GM18498 (cell line): ENCODE measurements at regions not wholly inside any gene's neighbourhood (a gene's known extent, or its start where the extent isn't known, plus 50 kb on each side); places are given as distances from the start of the nearest gene placed in this dataset.
A peak's percentile ranks its signal among the peaks of the same experiment; 100 is the strongest.
"Not testable (repeated sequence)": the region's sequence is repeated elsewhere in the genome, so short reads cannot be mapped to it uniquely, and the experiment has no call there.

Experiments used
- ATAC-seq: cut with Tn5 transposase; IDR thresholded peaks from one replicate; pipeline ENCODE4 v1.9.1; 2021; ENCODE audit warnings: mild to moderate bottlenecking, moderate library complexity; ENCODE audit not compliant: unreplicated experiment

DNA sequence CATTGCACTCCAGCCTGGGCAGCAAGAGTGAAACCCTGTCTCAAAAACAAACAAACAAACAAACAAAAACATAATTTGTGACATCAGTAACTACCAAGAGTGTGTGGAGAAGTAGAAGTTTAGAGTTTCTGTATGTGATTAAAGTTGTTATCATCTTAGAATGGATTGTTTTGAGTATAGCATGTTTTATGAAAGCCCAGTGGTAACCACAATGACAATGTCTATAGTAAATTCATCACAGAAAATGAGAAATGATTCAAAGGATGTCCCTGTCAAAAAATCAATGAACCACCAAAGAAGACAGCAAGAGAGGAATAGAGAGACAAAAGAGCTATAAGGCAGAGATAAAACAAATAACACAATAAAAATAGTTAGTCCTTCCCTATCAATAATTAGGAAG lies 1299.2 kb downstream of the CNTNAP5 start:
- ATAC-seq: no peak

DNA sequence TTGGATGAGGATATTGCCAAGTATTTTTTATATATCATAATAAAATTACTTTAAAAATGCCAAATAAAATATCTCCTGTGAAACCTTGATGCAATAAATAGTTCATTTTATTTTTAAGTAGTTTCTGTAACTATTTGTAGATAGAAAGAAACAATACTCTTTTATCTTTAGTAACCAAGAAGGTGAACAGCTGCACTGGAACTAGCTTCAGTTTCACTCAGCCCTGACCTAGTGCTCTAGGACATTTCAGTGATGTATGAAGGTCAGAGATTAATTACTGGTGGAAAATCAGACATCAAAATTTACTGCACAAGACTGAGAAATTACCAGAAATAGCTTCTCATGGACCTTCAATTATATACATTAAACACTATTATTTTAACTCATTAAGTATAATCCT lies 1305.0 kb downstream of the CNTNAP5 start:
- peak; percentile 84 for ATAC-seq

DNA sequence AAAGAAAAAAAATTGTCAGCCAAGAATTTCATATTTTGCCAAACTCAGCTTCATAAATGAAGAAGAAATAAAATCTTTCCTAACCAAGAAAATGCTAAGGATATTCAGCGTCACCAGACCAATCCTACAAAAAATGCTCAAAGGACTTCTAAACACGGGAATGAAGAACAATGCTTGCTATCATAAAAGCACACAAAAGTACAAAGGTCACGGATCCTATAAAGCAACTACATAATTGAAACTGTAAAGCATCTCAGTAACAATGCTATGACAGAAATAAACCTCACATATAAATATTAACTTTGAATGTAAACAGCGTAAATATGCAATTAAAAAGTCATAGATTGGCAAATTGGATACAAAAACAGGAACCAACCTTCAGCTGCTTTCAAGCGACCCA lies 1314.6 kb upstream of the GYPC start:
- ATAC-seq: no peak

DNA sequence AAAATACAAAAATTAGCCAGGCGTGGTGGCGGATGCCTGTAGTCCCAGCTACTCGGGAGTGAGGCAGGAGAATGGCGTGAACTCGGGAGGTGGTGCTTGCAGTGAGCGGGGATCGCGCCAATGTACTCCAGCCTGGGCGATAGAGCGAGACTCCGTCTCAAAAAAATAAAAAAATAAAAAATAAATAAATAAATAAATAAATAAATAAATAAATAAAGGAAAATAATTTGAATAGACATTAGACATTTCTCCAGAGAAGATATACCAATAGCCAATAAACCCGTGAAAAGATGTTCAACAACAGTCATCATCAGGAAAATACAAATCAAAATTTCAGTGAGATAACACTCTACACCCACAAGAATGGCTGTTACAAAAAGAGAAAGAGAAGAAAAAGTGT lies 1302.4 kb upstream of the GYPC start:
- ATAC-seq: not testable (repeated sequence)

DNA sequence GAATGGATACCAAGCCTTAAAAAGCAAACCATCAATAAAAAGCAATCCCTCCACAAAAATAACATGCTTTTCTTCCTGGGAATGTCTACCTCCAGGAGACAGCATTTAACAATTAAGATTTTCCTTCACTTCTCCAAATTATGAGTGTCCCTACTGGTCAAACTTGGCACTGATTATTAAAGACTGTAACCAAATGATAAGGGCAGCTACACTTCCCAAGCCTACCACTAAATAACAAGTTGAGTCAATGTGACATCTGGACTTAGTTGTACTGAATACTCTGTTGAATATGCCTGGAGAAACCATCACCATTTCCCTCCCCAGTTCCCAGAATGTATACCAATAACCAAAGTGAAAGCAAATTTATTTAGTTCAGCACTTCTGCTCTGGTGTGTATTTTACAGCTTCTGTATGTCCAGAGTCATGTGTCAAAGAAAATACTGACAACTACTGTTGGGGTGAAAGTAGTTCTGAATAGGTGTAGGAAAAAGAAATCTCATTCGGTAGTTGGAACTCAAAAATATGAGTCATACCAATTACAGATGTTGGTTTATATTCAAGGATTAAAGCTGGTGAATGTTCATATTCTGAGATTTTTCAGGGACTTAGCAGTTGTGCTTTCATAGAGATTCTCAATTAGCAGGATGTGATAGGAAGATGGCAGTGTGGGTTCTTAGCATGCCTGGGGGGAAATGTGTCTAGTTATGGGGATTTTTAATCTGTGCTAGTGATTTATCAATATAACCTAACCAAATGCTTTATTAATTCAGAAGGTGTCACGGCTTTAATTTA lies 1291.6 kb upstream of the GYPC start:
- no peak for ATAC-seq

DNA sequence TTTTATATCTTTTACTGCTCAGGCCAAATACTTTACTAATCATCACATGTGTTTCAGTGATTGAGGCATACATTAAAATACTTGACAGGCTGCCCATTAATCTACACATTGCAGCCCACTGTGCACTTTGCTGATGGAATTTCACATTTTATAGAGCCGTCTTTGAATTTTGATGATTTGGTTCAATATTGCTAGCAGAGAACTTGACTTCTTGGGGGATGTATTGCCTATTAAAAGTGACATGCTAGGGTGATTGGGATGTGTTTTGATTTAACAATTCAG lies 1291.0 kb upstream of the GYPC start:
- no peak for ATAC-seq

DNA sequence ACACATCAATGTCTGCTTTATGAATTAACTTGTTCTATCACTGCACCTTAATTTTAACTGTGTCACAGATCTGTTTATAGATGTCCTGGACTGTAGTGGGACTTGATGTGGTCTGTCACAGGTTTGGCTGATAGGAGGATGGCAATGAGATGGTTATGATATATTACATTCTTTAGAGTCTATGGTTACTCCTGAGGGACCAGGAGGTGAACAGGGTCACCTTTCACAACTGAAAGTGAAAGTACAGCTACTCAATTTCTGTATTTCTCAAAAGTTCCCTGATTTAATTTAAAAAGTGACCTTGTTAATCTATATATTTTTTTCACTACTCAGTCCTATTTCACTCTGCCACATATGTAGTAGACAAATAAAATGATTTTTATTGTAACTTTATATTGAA lies 1284.1 kb upstream of the GYPC start:
- no peak for ATAC-seq

DNA sequence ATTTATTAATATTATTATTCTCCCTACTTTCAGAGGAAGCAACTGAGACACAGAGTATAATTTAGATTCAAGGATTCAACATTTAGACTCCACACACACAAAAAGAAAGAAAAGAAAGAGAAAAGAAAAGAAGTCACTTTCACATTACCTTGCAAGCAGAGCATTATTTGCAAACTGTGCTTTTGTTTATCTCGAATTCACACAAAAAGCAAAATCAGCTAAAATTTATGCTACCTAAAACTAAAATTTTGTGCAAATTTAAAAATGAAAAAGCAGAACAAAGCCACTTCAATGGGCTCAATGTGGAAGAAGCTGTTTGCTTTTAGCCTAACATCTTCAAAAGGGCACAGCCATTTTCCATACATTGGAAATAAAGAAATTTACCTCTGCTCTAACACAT lies 1282.7 kb upstream of the GYPC start:
- ATAC-seq: no peak

DNA sequence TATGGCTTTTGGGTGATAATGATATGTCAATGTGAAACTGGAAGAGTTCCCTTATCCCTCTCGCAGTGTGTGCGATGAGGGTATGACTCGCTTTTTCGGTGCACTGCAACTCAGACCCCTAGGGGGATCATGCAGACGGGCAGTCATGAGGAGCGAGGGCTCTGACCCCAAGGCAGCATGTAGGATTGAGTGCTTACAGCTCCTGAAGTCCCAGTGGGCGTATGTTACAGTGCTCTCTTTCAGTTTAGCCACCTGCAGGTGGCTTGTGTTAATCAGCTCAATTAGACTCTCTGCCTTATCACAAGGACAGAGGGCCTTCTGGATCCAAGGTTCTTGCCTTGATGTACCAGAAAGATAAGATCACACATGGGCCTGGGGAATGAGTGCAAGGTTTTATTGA lies 1269.9 kb upstream of the GYPC start:
- ATAC-seq: no peak

DNA sequence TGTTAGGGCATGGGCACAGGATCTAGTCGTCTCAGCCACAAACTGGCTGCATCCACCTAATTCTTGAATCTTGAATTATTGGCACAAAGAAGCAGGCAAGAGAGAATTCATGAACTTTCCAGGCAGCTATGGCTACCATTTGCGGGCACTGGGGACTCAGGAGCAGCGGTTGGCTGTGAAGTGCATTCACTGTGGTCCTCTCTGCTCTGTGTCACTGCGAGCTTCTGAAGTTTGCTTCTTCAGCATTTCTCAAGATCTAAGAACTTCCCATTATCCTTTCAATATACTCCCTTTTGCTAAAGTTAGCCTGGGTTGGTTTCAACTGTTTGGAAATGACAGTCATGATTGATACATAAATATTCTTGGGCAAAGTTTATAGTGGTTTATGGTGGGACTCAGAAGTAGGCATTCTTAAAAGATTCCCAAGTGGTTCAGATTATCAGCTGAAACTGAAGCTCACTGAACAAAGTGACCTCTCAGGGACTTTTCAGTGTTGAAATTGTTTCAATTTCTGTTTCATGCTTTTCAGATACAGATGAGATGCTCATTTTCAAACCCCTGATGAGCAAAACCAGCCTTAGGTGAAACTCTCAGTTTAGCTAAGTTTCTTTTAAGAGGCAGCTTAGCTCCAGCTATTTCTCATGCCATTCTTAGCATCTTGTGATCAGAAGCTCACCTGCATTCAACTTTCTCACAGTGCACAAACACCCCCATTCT lies 1258.3 kb upstream of the GYPC start:
- ATAC-seq: peak; percentile 91

DNA sequence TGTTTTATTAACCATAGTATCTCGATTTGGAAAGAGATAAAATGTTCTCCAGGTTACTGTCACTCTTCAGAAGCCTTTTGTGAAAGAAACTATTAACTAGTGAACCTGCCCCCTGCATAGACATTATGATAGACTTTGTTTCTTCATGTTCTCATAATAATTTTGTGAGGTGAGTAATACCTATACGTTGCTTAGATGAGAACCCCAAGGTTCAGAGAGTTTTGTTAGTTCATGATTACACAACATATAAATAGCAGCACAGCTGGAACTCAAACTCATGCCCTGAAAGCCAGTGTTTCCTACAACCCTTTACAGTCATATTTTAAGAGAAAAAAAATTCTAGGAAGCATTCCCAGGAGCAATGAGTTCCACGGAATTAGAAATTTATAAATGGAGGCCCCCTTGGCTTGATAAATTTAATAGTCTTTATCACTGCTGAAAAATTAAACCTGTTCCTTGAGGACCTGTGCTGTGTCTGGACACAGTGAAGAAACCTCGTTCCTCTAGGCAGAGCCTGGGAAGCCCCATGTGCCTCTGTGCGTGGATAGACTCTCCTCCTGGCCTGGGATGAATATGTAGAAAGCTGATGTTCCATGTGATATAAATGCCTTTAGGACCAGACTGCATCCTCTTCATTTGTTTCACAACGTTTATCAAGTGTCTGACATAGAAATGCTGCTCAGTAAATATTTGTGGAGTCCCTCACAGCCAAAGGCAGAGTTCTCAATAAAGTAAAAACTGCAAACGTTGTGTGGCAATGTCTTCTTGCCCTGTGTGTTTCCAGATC lies 1257.0 kb upstream of the GYPC start:
- ATAC-seq: no peak

DNA sequence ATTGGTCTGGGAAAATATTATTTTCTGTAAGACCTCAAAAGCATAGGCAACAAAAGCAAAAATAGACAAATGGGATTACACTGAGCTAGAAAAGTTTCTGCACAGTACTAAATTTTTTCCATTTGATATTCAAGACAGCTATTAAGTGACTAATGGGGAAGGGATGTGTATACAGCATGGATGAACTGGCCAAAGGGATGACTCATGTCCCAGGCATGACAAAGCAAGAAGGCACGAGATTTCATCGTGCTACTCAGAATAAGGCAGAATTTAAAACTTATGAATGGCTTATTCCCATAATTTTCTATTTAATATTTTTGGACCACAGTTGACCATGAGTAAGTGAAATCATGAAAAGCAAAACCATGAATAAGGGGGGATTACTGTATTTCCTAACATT lies 1250.1 kb upstream of the GYPC start:
- ATAC-seq: no peak

DNA sequence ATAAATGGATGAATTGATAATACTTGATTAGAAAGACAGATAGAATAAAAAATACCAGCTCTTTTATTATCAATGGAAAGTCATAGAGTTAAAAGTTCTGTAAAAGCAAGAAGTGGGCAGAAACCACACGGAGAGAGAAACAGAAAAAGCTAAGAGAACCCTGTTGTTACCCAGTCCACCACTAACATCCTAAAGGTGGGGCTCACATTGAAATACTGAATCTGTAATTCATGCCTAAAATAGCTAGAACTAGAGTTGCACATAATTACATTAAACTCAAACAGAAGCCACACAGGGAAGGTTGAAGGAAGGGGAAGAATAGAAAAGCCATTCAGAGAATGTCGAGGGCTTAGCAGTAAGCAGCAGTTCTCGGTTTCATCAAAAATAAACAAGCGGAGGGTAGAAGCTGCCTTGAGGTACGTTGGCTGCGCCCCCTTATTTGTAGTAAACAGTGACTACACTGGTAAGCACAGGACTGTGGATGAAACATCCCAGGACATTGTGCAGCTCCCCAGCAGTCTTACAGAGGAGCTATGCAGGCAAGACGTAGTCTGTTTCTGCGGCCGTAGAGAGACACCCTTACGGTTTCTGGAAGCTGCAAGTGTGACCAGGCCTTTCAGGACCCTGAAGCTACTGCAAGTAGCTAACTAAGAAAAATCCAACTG lies 1247.0 kb upstream of the GYPC start:
- no peak for ATAC-seq

DNA sequence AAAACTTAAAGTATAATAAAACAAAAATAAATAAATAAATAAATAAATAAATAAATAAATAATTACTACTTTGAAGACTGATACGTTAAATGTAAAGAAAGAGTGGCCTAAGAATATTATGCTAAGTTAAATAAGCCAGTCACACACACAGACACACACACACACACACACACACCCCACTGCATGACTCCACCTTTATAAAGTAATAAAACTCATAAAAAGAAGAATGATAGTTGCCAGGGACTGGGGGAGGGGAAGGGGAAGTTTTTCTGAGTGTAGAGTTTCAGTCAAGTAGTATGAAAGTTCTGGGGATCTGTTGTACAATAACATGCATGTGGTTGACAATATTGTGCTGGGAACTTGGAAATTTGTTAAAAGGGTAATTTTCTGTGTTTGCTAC lies 1237.5 kb upstream of the GYPC start:
- no peak for ATAC-seq

DNA sequence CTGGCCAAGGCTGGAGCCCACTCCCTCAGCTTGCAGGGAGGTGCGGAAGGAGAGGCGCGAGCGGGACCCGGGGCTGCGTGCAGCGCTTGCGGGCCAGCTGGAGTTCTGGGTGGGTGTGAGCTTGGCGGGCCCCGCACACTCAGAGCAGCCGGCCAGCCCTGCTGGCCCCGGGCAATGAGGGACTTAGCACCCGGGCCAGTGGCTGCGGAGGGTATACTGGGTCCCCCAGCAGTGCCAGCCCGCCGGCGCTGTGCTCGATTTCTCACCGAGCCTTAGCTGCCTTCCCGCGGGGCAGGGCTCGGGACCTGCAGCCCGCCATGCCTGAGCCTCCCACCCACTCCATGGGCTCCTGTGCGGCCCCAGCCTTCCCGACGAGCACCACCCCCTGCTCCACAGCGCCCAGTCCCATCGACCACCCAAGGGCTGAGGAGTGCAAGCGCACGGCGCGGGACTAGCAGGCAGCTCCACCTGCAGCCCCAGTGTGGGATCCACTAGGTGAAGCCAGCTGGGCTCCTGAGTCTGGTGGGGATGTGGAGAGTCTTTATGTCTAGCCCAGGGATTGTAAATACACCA lies 1233.7 kb upstream of the GYPC start:
- not testable (repeated sequence) for ATAC-seq

DNA sequence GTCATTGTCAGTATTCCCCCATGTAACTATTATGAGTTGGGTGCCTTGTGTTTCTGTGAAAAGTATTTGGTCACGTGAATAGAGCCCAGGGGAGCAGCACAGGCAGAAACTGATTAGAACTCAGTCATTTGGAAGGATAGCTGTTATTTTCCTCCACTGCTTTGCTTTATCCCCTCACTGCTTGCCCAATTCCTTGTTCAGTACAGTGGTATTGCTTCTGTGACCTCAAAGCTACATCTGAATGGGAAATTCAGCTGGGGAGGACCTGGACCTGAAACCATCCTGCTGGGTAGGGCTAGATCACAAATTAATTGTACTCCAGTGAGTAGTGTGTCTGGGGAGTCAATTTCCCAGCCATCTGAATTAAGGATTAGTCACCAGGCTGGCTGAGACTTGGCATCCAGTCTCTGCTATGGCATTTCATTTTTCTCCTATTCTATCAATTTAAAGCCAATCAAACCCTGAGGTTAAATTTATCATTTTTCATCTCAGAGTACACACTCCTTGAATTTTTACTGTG lies 1231.6 kb upstream of the GYPC start:
- no peak for ATAC-seq

DNA sequence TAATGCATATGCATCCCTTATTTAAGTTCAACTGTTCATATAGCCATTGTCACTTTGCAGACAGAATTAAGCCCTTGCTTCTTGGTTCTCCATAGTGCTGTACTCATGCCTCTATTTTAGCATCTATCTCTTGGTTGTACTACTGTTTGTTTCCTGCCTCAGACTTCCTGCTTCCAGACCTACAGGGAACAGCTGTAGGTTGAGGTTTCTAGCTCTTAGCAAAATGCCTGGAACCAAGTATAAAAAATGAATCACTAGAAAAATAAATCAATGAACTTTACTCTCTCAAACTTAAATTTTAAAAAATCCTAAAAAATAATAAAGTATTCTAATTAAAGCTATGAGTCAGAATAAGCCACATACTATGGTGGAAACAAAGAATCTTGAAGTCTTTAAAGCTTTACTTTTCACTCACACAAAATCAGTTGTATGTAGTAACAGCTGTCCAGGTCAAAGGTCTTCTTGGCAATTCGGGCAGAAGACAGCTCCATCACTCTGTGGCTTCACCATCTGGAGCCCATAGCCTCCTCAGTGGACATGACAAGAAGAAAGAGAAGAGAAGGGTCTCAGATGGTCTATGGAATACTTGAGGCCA lies 1228.1 kb upstream of the GYPC start:
- ATAC-seq: no peak

DNA sequence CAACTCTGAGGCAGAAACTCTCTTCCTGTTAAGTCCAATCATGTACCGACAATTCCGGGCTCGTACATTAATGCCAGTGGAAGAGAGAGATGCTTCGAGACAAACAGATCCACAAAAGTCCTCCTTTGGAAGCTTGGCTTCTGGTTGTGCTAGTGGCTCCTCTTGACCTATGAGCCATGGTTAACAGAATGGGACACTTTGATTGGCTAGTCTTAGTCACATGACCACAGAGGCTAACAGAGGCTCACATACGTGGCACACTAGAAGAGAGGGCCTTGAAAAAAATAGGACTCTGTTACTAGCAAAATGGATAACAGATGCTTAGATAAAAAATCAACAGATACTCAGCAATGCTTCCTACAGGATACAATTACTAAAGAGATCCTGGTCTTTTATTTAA lies 1211.9 kb upstream of the GYPC start:
- ATAC-seq: no peak

DNA sequence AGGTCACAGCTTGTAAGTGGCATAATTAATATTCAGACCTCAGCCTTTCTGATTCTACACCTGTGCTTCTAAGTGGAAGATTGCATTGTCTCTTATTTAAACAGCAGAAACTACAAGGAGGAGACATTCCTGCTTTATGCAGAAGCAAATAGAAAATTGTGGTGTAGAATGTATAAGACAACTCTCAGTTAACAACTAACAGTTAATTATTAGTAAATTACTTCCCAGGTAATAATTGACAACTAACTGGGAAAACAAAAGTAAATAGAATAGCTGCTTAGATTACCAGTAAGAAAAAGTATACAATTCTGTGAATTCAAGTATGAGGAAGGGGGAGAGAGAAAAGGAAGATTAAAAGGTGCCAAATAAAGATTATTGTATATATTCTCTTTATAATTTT lies 1210.5 kb upstream of the GYPC start:
- ATAC-seq: no peak

DNA sequence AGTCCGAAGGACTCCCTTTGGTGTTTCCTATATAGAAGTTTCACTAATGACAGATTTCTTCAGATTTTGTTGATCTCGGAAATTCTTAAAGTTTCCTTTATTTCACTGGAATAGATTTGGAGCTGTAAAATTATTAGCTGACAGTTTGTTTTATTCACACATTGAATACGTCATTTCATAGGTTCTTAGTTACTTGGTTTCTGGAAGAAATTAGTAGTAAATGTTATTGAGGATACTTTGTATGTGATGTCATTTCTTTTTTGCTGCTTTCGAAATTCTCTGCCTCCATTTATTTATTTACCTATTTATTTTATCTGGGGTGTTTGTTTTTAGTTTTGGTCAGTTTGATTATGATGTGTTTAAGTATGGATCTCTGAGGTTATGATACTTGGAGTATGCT lies 1205.9 kb upstream of the GYPC start:
- ATAC-seq: no peak

DNA sequence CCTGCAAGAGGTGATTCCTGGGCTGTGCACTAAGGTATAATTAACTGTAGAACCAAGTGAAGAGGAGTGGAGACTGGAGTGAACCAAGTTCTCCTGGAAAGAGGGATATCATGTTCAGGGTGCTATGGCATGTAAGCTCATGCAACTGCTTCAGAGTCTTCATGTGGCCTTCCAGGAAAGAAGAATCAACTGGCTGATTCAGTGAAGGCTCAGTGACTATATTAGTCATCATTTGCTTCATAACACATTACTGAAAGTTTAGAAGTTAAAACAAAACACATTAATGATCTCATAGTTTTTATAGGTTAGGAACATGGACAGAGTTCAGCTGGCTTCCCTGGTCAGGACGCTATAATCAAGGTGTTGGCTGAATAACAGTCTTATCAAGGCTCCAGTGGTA lies 1200.8 kb upstream of the GYPC start:
- peak; percentile 59 for ATAC-seq
